Astrocyte (in vitro differentiated cells and primary cell): ENCODE measurements at regions not wholly inside any gene's neighbourhood (a gene's known extent, or its start where the extent isn't known, plus 50 kb on each side); places are given as distances from the start of the nearest gene placed in this dataset.
"Not testable (repeated sequence)": the region's sequence is repeated elsewhere in the genome, so short reads cannot be mapped to it uniquely, and the experiment has no call there.

ENCODE experiments used
- DNase-seq: peaks from one replicate; pipeline ENCODE4 v3.0.0-alpha.2; 2010; ENCODE audit warnings: low read depth
- FAIRE-seq: peaks from 2 replicates; lab custom pipeline; 2011; peaks lifted over from hg19 to GRCh38; lab: Jason Lieb, UNC
- H2AFZ ChIP-seq: 2 replicates; pipeline ENCODE4 v1.6.0; 2012; ENCODE audit warnings: low read depth, low read length, inconsistent platforms
- H3K27ac ChIP-seq: 2 replicates; pipeline ENCODE4 v1.5.1; 2011; ENCODE audit warnings: low read depth, low read length, inconsistent platforms
- H3K27me3 ChIP-seq: 2 replicates; pipeline ENCODE4 v1.6.0; 2011; ENCODE audit warnings: low read length, inconsistent platforms; ENCODE audit not compliant: insufficient read depth
- H3K36me3 ChIP-seq: 2 replicates; pipeline ENCODE4 v1.5.1; 2011; ENCODE audit warnings: low read length, inconsistent platforms; ENCODE audit not compliant: insufficient read depth
- H3K4me1 ChIP-seq: 2 replicates; pipeline ENCODE4 v1.5.1; 2011; ENCODE audit warnings: low read length, inconsistent platforms; ENCODE audit not compliant: insufficient read depth
- H3K4me2 ChIP-seq: 2 replicates; pipeline ENCODE4 v1.6.0; 2012; ENCODE audit warnings: low read length, inconsistent platforms
- H3K4me3 ChIP-seq: 2 replicates; pipeline ENCODE4 v1.5.1; 2011; ENCODE audit warnings: low read depth, mild to moderate bottlenecking, low read length, inconsistent platforms; ENCODE audit not compliant: insufficient read depth
- H3K79me2 ChIP-seq: 2 replicates; pipeline ENCODE4 v1.6.0; 2012; ENCODE audit warnings: mild to moderate bottlenecking, low read length, inconsistent platforms; ENCODE audit not compliant: insufficient read depth
- H3K9ac ChIP-seq: 2 replicates; pipeline ENCODE4 v1.6.0; 2012; ENCODE audit warnings: mild to moderate bottlenecking, low read length, inconsistent platforms
- H3K9me3 ChIP-seq: 2 replicates; pipeline ENCODE4 v1.5.1; 2012; ENCODE audit warnings: low read depth, mild to moderate bottlenecking, low read length, inconsistent platforms; ENCODE audit not compliant: insufficient read depth
- H4K20me1 ChIP-seq: 2 replicates; pipeline ENCODE4 v1.6.0; 2012; ENCODE audit warnings: low read length, inconsistent platforms; ENCODE audit not compliant: insufficient read depth
- H3K27ac Mint-ChIP-seq: one replicate; pipeline ENCODE4 v1.8.0; 2021; ENCODE audit warnings: mild to moderate bottlenecking, mixed read lengths; ENCODE audit not compliant: unreplicated experiment
- H3K27me3 Mint-ChIP-seq: one replicate; pipeline ENCODE4 v1.8.0; 2021; ENCODE audit warnings: low read depth, mixed read lengths; ENCODE audit not compliant: unreplicated experiment
- H3K36me3 Mint-ChIP-seq: one replicate; pipeline ENCODE4 v1.8.0; 2021; ENCODE audit warnings: low read depth, mixed read lengths; ENCODE audit not compliant: unreplicated experiment
- H3K4me1 Mint-ChIP-seq: one replicate; pipeline ENCODE4 v1.8.0; 2021; ENCODE audit warnings: low read depth, mixed read lengths; ENCODE audit not compliant: unreplicated experiment
- H3K4me3 Mint-ChIP-seq: one replicate; pipeline ENCODE4 v1.8.0; 2021; ENCODE audit warnings: mild to moderate bottlenecking, moderate library complexity, mixed read lengths; ENCODE audit not compliant: unreplicated experiment
- H3K9me3 Mint-ChIP-seq: one replicate; pipeline ENCODE4 v1.8.0; 2021; ENCODE audit warnings: mild to moderate bottlenecking, mixed read lengths; ENCODE audit not compliant: unreplicated experiment
- EZH2 ChIP-seq: IDR thresholded peaks from 2 replicates; pipeline ENCODE4 v1.6.1; 2012; ENCODE audit warnings: mild to moderate bottlenecking, low read length, inconsistent platforms; ENCODE audit not compliant: insufficient read depth
- TF ChIP-seq, protein P1 (sequence below): IDR thresholded peaks from 2 replicates; pipeline ENCODE4 v1.5.1; 2011; ENCODE audit warnings: low read depth, mild to moderate bottlenecking, inconsistent platforms, low read length, moderate library complexity; ENCODE audit not compliant: insufficient read depth

DNA sequence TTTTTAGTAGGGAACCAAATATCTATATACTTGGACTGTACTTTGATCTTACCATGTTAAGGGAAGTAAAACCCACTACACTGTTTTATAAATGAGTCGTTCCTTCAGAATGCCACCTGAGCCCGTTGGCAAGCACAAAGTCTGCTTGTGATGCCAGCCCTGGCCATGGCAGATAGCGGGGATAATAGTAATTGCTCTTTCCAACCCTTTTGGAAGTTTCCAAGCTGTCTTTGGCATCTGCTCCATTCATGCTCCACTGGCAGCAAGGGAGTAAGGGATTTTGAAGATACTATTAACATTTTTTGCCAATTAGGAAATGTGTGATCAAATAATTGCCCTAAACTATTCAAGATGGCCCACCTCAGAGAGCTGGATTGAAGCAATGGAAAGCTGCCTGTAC is 689.2 kb upstream of the SLIT2 start:
- no peak for TF ChIP-seq EZH2
- TF ChIP-seq, protein P1, sequence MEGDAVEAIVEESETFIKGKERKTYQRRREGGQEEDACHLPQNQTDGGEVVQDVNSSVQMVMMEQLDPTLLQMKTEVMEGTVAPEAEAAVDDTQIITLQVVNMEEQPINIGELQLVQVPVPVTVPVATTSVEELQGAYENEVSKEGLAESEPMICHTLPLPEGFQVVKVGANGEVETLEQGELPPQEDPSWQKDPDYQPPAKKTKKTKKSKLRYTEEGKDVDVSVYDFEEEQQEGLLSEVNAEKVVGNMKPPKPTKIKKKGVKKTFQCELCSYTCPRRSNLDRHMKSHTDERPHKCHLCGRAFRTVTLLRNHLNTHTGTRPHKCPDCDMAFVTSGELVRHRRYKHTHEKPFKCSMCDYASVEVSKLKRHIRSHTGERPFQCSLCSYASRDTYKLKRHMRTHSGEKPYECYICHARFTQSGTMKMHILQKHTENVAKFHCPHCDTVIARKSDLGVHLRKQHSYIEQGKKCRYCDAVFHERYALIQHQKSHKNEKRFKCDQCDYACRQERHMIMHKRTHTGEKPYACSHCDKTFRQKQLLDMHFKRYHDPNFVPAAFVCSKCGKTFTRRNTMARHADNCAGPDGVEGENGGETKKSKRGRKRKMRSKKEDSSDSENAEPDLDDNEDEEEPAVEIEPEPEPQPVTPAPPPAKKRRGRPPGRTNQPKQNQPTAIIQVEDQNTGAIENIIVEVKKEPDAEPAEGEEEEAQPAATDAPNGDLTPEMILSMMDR = no peak
- H3K4me1 ChIP-seq = no peaks in the 10 kb centered on the region
- Mint-ChIP-seq H3K27ac (no peak overlapping the region), H3K9me3 (peaks cover 2% of the 10 kb centered on the region), H3K4me1 (no peaks in the 10 kb centered on the region), H3K27me3 (no peaks in the 10 kb centered on the region), H3K36me3 (no peaks in the 10 kb centered on the region), H3K4me3 (no peak overlapping the region)
- DNase-seq (no peak), FAIRE-seq (no peak)
- H3K4me2 ChIP-seq = no peak overlapping the region
- H3K36me3 ChIP-seq = no peaks in the 10 kb centered on the region
- no peaks in the 10 kb centered on the region for H3K27me3 ChIP-seq
- H3K4me3 ChIP-seq = no peak overlapping the region
- H3K9ac ChIP-seq = no peak overlapping the region
- H4K20me1 ChIP-seq = no peaks in the 10 kb centered on the region
- no peaks in the 10 kb centered on the region for H3K79me2 ChIP-seq
- no peak overlapping the region for H2AFZ ChIP-seq
- H3K27ac ChIP-seq = no peak overlapping the region
- H3K9me3 ChIP-seq = no peaks in the 10 kb centered on the region

DNA sequence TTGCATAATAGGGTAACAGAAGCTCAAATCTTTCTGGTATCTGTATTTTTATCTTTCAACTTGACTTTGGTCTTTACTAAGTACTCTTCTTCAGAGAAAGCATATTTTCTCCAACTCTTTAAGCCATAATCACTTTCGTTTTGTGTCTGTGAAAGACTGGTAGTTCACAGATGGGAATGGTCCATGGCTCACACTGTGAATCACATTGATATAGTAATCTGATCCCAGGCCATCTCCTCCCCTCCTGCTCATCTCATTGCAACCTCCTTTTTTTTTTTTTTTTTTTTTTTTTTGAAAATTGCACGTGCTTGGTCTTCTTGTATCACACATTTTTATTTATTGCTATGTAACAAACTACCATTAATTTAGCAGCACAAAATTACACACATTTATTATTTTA is 694.5 kb upstream of the SLIT2 start:
- Histone ChIP-seq H3K79me2 (no peaks in the 10 kb centered on the region), H3K27ac (no peak overlapping the region), H3K4me2 (no peak overlapping the region), H3K9ac (no peak overlapping the region), H4K20me1 (no peaks in the 10 kb centered on the region), H3K9me3 (no peaks in the 10 kb centered on the region), H3K4me3 (no peak overlapping the region), H3K27me3 (no peaks in the 10 kb centered on the region), H3K36me3 (no peaks in the 10 kb centered on the region), H3K4me1 (no peaks in the 10 kb centered on the region), H2AFZ (no peak overlapping the region)
- peaks cover 1% of the 10 kb centered on the region for H3K4me1 Mint-ChIP-seq
- DNase-seq (no peak), FAIRE-seq (no peak)
- H3K9me3 Mint-ChIP-seq = no peaks in the 10 kb centered on the region
- H3K27ac Mint-ChIP-seq = no peak overlapping the region
- TF ChIP-seq EZH2 = no peak
- TF ChIP-seq, protein P1 = no peak
- no peak overlapping the region for H3K4me3 Mint-ChIP-seq
- no peaks in the 10 kb centered on the region for H3K36me3 Mint-ChIP-seq
- H3K27me3 Mint-ChIP-seq = no peaks in the 10 kb centered on the region

DNA sequence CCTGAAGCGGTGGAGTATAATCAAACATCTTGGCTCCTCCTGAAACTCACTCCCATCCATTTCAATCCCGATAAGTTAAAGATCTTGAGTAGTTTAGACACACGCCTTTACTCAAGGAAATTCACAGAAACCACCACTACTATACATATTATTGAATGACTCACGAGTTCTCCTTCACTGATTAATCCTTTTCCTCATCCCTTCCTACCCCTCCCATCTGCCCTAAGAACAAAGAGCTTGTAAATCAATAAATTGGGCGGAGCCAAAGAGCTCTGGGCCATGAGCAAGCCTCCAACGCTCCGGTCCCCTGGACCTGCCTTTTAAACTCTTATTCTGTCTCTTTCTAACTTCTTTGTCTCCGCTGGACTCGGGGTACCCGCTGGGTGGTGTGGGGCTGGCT is 695.4 kb upstream of the SLIT2 start:
- not testable (repeated sequence) for H3K9me3 ChIP-seq, H3K36me3 ChIP-seq, H3K4me1 ChIP-seq, H3K4me1 Mint-ChIP-seq, H3K4me3 Mint-ChIP-seq, H3K79me2 ChIP-seq, H3K27ac Mint-ChIP-seq, DNase-seq, H3K4me3 ChIP-seq, H3K9me3 Mint-ChIP-seq, H3K36me3 Mint-ChIP-seq, H3K27me3 ChIP-seq, H4K20me1 ChIP-seq, H3K4me2 ChIP-seq, FAIRE-seq, H3K27me3 Mint-ChIP-seq, H2AFZ ChIP-seq, H3K9ac ChIP-seq, H3K27ac ChIP-seq
